B cell (primary cell): ENCODE measurements at regions not wholly inside any gene's neighbourhood (a gene's known extent, or its start where the extent isn't known, plus 50 kb on each side); places are given as distances from the start of the nearest gene placed in this dataset.

ENCODE experiments used
- CTCF ChIP-seq: fragments of 200-600 bp; IDR thresholded peaks from one replicate; pipeline ENCODE4 v1.8.0; 2022; ENCODE audit warnings: antibody characterized with exemption, mild to moderate bottlenecking
- EZH2 ChIP-seq: IDR thresholded peaks from 2 replicates; pipeline ENCODE4 v1.6.1; 2012; ENCODE audit warnings: borderline replicate concordance, low read depth, mild to moderate bottlenecking, moderate library complexity, low read length; ENCODE audit not compliant: insufficient read depth, poor library complexity, severe bottlenecking

GRCh38 chr13:74413482-74413881 is 279.3 kb upstream of the KLF12 start:
- TF ChIP-seq CTCF (no peak), EZH2 (no peak)
